Natural killer cell (primary cell): ENCODE measurements at regions not wholly inside any gene's neighbourhood (a gene's known extent, or its start where the extent isn't known, plus 50 kb on each side); places are given as distances from the start of the nearest gene placed in this dataset.
"Not testable (repeated sequence)": the region's sequence is repeated elsewhere in the genome, so short reads cannot be mapped to it uniquely, and the experiment has no call there.

Experiments
- ATAC-seq, 3 donors: fragments of 150-1000 bp in 2 of 3; fragments of 200-7000 bp in 1 of 3; cut with Tn5 transposase; 1 replicate in 1 of 3; 2 replicates in 2 of 3; pipeline ENCODE4 v1.10.0; 2021; ENCODE audit warnings: mild to moderate bottlenecking in 2 of 3, moderate library complexity in 2 of 3
- DNase-seq, 2 donors: peaks; one replicate each; pipeline versions ENCODE4 v3.0.0 to v3.0.0-alpha.2; 2013 to 2021; ENCODE audit warnings: mixed read lengths in 1 of 2
- H3K27ac ChIP-seq: one replicate; pipeline ENCODE4 v1.5.1; 2013; ENCODE audit warnings: mild to moderate bottlenecking, low read length
- H3K27me3 ChIP-seq: one replicate; pipeline ENCODE4 v1.6.1; 2013; ENCODE audit warnings: low read length; ENCODE audit not compliant: control insufficient read depth, insufficient read depth
- H3K36me3 ChIP-seq: one replicate; pipeline ENCODE4 v1.6.1; 2013; ENCODE audit warnings: low read length; ENCODE audit not compliant: control insufficient read depth, insufficient read depth
- H3K4me1 ChIP-seq: one replicate; pipeline ENCODE4 v1.6.1; 2013; ENCODE audit warnings: low read length; ENCODE audit not compliant: control insufficient read depth, insufficient read depth
- H3K4me3 ChIP-seq: one replicate; pipeline ENCODE4 v1.5.1; 2013; ENCODE audit warnings: low read length
- H3K9me3 ChIP-seq: one replicate; pipeline ENCODE4 v1.6.1; 2013; ENCODE audit warnings: low read length; ENCODE audit not compliant: control insufficient read depth, insufficient read depth
- H3K27ac Mint-ChIP-seq, 2 donors: one replicate each; pipeline ENCODE4 v1.8.0; 2022; ENCODE audit warnings: mild to moderate bottlenecking in 2 of 2, mixed read lengths in 2 of 2, moderate library complexity in 1 of 2
- H3K27me3 Mint-ChIP-seq, 2 donors: one replicate each; pipeline ENCODE4 v1.8.0; 2022; ENCODE audit warnings: low read depth in 2 of 2, mixed read lengths in 2 of 2
- H3K36me3 Mint-ChIP-seq: one replicate; pipeline ENCODE4 v1.8.0; 2022; ENCODE audit warnings: mixed read lengths
- H3K4me1 Mint-ChIP-seq, 2 donors: one replicate each; pipeline ENCODE4 v1.8.0; 2022; ENCODE audit warnings: mixed read lengths in 2 of 2
- H3K4me3 Mint-ChIP-seq: one replicate; pipeline ENCODE4 v1.8.0; 2022; ENCODE audit warnings: mild to moderate bottlenecking, moderate library complexity, mixed read lengths
- H3K9me3 Mint-ChIP-seq, 2 donors: one replicate each; pipeline ENCODE4 v1.8.0; 2022; ENCODE audit warnings: mixed read lengths in 2 of 2
- CTCF ChIP-seq: fragments of 200-600 bp; IDR thresholded peaks from one replicate; pipeline ENCODE4 v1.8.0; 2022; ENCODE audit warnings: antibody characterized with exemption
- WGBS: methylation state at CpG from one replicate; pipeline ENCODE4 v1.1.7; 2013; ENCODE audit warnings: missing lambda C conversion rate; ENCODE audit not compliant: insufficient coverage; 5-methylcytosine and 5-hydroxymethylcytosine counted together
- intact Hi-C: fragments of 100-400 bp; cut with micrococcal nuclease; formaldehyde crosslinking; loops from one replicate; pipeline ENCODE4 v1.14.2; 2022

GRCh38 chr7:108669958-108670357 is 100.3 kb downstream of the DNAJB9 start:
- Mint-ChIP-seq H3K27ac (no peak overlapping the region), H3K9me3 (peaks cover 6 to 11% of the 10 kb centered on the region in 2 donors), H3K4me3 (no peak overlapping the region), H3K27me3 (no peaks in the 10 kb centered on the region), H3K36me3 (no peaks in the 10 kb centered on the region), H3K4me1 (no peaks in the 10 kb centered on the region)
- ATAC-seq (no peak), DNase-seq (no peak)
- no peaks in the 10 kb centered on the region for H3K36me3 ChIP-seq
- no peak overlapping the region for H3K27ac ChIP-seq
- H3K27me3 ChIP-seq = no peaks in the 10 kb centered on the region
- H3K4me1 ChIP-seq = no peaks in the 10 kb centered on the region
- TF ChIP-seq CTCF = no peak
- H3K4me3 ChIP-seq = no peak overlapping the region
- H3K9me3 ChIP-seq = no peaks in the 10 kb centered on the region
- intact Hi-C loops = no loop called here

- 89% methylated on average over 3 of the region's 3 CpGs for WGBS
- H3K27ac Mint-ChIP-seq, H3K27ac ChIP-seq, intact Hi-C loops, H3K27me3 ChIP-seq, H3K27me3 Mint-ChIP-seq, DNase-seq, H3K4me3 ChIP-seq, H3K4me1 ChIP-seq, H3K4me3 Mint-ChIP-seq, H3K9me3 Mint-ChIP-seq, H3K9me3 ChIP-seq, H3K36me3 ChIP-seq, H3K4me1 Mint-ChIP-seq, ATAC-seq, H3K36me3 Mint-ChIP-seq: not testable (repeated sequence)
Observed at GRCh38 chr7:108673699-108674098, 104.0 kb downstream of the DNAJB9 start.

GRCh38 chr7:108684629-108685028 is 115.0 kb downstream of the DNAJB9 start:
- Histone ChIP-seq H3K4me3 (no peak overlapping the region), H3K4me1 (no peaks in the 10 kb centered on the region), H3K27me3 (no peaks in the 10 kb centered on the region), H3K27ac (no peak overlapping the region), H3K9me3 (no peaks in the 10 kb centered on the region), H3K36me3 (no peaks in the 10 kb centered on the region)
- H3K4me1 Mint-ChIP-seq = no peaks in the 10 kb centered on the region
- intact Hi-C loops = no loop called here
- no peak for DNase-seq
- H3K4me3 Mint-ChIP-seq = no peak overlapping the region
- WGBS = 88% methylated on average over 3 of the region's 4 CpGs
- no peaks in the 10 kb centered on the region for H3K36me3 Mint-ChIP-seq
- peaks cover 6 to 12% of the 10 kb centered on the region in 2 donors for H3K9me3 Mint-ChIP-seq
- TF ChIP-seq CTCF = no peak
- ATAC-seq = no peak
- no peak overlapping the region for H3K27ac Mint-ChIP-seq
- no peaks in the 10 kb centered on the region for H3K27me3 Mint-ChIP-seq

- Histone ChIP-seq H3K27me3 (no peaks in the 10 kb centered on the region), H3K9me3 (no peaks in the 10 kb centered on the region), H3K4me1 (no peaks in the 10 kb centered on the region), H3K4me3 (no peak overlapping the region), H3K27ac (no peak overlapping the region), H3K36me3 (no peaks in the 10 kb centered on the region)
- ATAC-seq (no peak), DNase-seq (no peak)
- no peak overlapping the region for H3K4me3 Mint-ChIP-seq
- no peaks in the 10 kb centered on the region for H3K36me3 Mint-ChIP-seq
- no peak for TF ChIP-seq CTCF
- no peaks in the 10 kb centered on the region for H3K27me3 Mint-ChIP-seq
- peaks cover 2 to 8% of the 10 kb centered on the region in 2 donors for H3K9me3 Mint-ChIP-seq
- intact Hi-C loops = no loop called here
- H3K27ac Mint-ChIP-seq = no peak overlapping the region
- 80% methylated on average over 1 of the region's 1 CpG for WGBS
- no peaks in the 10 kb centered on the region for H3K4me1 Mint-ChIP-seq
Observed at GRCh38 chr7:108686494-108686893, 116.8 kb downstream of the DNAJB9 start.
